GM18519 (cell line): ENCODE measurements at regions not wholly inside any gene's neighbourhood (a gene's known extent, or its start where the extent isn't known, plus 50 kb on each side); places are given as distances from the start of the nearest gene placed in this dataset.

Experiments
- ATAC-seq: cut with Tn5 transposase; IDR thresholded peaks from one replicate; pipeline ENCODE4 v1.9.1; 2021; ENCODE audit warnings: mild to moderate bottlenecking, moderate library complexity; ENCODE audit not compliant: unreplicated experiment, low FRiP score

DNA sequence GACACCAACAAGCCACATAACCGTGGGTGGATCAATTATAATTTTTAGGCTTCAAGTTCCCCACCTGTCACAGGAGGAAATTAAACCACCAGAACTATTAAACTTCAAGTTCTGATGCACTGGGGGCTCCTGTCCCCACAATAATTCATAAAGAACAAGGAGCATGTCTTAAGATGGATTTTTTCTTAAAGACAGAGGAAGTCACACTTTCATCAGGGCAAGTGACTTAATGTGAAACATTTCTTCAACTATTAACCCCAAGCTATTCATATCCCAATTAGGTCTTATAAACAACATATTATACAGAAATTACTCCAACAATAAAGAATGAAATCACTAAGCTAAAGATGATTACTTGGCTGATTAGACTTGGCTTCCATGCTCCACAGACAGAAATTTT, 292.5 kb downstream of the ETAA1 start:
- no peak for ATAC-seq

DNA sequence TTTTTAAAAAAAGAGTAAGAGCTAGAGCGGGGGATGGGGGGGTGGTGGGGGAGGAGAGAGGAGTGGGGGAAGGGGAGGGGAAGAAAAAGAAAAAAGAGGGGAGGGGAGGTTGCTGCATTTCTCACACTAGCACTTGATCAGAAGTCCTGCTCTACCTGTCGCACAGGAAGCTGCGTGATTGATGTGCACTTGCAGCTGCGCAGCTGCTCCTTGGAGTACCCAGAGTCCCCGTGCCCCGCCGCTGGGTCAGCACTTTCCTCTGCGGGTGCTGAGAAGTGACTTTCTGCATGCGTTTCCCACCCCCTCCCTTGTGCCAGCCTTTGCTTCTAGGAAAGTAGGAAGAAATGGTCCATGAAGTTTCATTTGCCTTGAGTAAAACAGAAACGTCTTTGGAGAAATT, 297.3 kb downstream of the ETAA1 start:
- no peak for ATAC-seq

DNA sequence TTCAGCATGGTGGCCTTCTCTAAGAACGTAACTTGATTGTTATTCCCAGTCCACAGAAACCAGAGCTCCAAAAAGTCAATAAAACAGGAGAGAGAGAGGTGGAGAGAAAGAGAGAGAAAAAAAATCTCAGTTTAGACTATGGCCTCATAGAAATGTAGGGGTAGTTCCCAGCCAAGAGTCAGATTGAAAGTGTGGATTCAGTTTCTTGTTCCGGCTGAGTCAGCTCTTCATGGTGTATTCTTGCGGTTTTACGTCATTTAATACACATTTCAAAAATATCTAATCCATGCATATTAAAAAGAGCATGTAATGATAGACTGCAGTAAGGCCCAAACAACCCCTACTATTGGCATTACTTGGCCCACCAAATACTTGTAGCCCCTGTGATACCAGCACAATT, 303.9 kb downstream of the ETAA1 start:
- ATAC-seq, result no peak

DNA sequence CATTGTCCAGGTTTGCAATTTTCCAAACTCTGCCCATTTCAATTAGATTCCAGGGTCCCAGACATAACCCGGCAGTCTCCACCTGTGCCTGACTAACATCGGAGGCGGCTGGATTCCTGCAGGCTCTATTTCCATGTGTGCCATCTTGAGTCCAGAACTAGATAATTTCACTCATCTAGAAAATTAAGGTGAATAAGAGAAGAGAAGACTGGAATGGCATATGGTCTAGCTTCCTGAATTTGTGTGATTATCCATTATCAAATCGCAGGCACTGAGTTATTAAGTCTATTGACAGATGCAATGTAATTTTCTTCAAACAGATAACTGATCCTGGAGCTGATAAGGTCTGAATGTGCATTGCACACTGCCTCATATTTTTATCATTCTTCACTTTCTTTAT, 305.2 kb downstream of the ETAA1 start:
- no peak for ATAC-seq

DNA sequence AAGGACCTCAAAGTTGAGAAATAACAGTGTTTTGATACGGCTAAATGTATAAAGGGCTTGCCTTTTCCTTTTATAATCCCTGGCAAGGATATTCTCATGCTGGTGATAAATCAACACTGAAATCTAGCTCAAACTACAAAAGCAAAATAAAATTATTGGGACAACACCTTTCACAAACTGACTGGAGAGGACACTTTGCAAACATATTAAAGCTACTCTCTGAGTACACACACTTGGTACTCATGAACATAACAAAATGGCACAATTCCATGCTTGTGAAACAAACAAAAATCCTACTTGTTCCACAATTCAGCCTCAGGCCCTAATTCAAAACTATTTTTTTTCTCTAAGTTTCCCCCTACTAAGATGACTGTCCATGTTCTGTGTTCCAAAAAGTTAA, 305.8 kb downstream of the ETAA1 start:
- no peak for ATAC-seq

DNA sequence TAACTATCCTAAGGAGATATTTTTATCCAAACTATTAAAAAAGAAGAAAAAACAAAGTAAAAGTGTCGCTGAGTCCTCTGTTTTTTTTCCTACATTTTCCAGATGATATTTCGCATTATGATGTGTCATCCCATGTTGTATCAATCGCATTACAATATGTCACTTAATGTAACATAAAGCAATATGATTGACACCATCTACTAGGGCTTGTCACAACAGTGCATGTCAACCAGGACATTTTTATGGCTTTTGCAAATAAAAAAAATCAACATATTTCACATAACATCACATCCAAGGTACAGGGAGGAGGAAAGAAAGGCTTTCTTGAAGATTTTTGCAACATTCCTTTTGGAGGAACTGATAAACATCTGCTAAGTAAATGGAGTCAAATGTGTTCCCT, 308.9 kb downstream of the ETAA1 start:
- ATAC-seq, result no peak

DNA sequence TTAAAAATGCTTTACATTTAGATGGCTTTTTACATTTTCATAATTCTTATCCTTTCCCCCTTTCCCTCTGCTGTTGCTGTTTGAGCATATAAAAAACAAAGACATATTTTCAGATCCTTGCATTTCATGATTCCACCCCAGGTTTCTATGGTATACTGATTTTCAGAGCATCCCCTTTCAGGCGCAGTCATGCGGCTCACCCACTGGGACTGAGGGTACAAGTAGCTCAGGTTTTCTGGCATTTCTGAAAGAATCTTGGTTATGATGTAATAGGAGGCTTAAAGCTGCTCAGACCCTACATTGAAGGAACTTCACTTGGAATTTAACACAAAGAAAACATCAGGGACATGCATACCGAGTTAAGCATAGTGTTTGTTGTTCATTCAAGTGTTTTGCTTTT, 310.8 kb downstream of the ETAA1 start:
- ATAC-seq, result no peak

DNA sequence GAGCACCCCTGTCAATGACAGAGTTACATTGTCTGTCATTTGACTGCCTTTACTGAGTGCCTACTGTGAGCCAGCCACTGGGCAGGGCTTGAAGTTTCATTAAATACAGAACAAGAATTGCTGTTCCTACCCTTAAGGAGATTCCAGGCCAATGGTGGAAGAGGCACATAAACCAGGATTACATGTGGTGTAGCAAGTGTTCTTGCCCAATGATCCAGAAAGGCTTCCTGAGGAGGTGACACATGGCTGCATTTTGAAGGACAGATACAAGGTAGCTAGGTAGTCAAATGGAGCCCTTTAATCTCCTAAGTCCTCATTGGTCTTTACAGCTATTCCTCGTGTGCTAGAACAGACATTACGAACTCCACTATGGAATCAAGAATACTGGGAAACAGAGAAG, 312.7 kb downstream of the ETAA1 start:
- no peak for ATAC-seq

DNA sequence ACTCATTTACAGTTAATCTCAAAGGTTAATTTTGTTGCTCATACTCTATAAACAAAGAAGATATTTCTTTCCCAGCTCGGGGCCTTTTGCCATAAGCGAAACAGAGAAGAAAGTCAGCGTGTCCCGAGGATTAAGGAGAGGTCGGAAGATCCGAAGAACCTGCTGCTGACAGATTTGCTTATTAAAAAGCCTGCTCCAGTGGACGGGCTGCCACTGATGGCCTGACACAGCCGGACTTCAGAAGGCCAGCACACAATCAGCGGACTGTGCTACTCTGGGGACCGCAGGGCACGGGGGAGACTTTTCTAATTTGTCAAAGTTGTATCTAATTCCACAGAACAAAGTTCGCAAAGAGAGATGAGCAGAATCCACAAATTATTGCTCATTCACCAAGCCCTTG, 315.4 kb downstream of the ETAA1 start:
- ATAC-seq, result no peak

DNA sequence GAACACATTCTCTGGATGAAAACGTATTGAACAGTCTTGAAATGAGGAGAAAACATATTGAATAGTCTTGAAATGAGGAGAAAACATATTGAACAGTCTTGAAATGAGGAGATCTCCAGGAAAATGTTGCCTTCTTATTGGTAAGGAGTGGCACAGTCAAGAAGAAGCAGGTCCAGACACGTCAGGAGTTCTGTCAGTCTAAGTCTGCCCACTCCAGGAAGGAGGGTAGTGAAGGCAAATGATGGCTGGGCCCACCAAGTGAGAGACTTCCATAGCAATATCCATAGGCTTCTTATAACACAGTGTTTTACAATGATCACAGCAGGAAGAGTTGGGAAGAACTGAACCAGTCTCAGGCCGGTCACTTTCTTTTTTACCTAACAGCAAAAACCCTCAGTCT, 316.2 kb downstream of the ETAA1 start:
- ATAC-seq, result no peak

DNA sequence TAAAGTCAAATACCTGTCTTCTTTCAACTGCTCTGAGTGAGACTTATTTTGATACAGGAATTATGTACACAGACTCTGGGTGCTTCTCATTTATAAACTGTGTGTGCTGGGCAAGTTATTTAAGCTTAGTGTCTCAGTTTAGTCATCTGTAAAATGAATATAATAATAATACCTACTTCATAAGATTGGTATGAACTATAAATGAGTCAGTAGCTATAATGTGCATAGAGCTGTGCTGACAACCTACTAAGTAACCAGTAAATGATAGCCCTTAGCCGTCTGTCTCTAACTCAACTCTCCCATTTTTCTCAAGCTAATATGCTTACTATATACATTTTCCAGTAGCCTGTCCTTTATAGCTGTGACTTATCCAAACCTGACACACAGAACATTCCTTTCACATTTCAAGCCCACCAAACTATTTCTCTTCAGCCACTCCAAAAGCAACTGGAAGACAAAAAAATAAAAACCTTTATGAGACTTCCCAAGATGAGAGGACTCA, 319.8 kb downstream of the ETAA1 start:
- ATAC-seq, result no peak

DNA sequence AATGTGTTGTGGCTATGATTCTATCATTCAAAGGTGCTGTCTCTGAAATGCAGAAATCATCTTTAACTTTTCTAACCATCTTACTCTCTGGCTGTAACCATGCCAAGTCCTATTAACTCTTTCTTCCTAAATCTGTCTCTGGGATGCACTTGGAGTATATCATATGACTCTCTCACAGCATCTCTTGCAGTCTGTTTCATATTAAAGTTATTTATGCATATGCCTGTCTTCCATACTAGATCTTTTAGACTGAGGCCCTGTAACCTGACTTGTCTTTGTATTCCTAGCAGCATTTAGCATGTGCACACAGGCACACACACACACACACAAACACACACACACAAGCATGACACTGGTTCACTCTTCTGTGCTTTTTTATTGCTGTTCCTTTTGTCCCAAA, 320.6 kb downstream of the ETAA1 start:
- no peak for ATAC-seq

DNA sequence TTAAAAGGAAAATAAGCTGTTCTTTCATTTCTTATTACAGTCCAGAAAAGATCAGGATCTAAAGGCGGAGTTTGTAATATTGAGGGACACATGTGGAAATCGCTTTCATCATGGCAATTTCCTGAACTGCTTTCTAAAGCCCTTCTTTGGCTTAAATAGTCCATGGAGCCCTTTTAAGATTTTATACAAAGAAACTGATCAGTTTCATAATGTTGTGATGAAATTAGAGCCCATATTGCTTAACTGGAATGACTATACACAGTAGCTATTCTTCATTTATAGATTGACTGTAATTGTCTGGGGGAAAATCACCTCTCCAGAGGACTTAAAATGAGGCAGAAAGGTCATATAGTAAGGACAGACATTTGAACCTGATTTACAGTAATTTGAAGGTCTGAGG, 322.2 kb downstream of the ETAA1 start:
- ATAC-seq, result no peak

DNA sequence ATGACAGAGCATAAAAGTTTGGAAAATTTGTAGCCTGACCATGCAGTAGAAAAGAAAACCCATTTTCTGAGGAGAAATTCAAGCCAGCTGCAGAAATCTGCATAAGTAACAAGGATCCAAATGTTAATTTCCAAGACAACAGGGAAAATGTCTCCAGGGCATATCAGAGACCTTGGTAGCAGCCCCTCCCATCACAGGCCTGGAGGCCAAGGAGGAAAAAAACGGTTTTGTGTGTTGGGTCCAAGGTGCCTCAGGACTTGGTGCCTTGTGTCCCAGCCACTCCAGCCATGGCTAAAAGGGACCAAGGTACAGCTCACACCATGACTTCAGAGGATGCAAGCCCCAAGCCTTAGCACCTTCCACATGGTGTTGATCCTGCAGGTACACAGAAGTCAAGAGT, 324.4 kb downstream of the ETAA1 start:
- ATAC-seq, result no peak

DNA sequence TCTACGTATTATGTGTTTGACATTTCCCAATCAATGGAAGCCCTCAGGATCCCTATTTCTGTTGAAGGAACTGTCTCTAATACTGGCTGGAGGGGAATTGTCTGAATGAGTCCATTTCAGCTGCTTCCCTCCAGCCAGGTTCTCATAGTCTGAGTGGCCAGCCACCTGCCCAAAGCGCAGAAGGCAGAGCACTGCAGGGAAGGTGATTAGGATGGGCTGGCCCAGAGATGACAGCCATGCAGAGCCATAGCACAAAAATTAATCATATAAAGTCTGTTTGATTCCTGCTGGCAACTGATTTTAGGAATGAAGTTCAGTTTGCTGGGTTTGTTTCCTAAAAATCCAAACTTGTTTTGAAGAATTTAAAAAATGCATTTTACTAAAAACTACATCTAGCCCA, 327.1 kb downstream of the ETAA1 start:
- no peak for ATAC-seq

DNA sequence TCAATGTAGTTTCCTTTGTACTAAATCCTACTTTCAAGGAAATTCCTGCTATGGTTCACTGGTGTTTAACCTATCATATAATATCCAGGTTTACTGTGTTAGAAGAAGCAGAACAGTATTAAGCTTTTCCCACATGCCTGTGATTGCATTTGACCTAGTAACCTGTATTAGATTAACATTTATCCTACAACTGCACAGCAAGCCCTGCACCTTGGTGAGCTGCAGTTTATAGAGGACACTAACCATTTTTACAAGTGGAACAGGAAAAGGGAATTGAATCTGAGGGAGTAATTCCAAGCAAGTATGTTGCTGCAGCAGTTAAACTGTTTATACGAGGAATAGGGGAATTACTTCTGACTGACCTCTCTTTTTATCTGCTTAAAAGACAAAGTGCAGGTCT, 328.6 kb downstream of the ETAA1 start:
- no peak for ATAC-seq

DNA sequence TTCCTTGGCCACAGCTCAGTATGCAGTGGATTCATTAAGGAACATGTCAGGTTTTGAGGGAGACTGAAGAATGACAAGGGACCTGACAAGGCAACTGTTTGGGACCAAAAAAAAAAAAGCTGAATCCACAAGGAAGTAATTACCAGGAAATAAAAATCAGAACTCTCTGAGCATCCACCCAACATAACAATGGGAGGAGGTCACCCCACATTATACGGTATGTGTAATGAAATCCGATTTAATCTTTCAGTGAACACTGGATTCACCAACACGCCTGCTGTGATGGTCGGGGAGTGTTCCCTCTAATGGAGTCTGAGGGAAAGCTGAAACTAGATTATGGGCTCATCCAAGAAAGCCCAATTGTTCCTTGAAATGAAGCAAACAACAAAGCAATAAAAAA, 329.3 kb downstream of the ETAA1 start:
- ATAC-seq, result no peak

DNA sequence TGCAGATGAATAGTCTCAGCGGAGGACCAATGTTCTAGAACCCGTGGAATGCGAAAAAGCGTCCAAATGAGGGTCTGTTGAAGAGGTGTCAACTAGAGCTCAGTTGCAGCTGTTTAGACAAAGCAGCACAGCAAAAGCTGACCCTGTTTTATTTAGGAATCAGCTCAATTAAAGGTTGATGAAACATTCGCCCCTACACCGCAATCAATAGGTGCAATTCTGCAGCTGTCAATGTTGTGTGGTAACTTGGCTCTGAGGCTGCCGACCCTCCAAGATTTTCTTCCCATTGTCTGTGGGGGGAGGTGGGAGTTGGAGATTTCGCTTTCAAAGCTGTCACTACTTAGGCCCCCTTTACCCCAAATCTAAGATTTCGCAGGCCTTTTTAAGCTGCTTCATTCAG, 330.0 kb downstream of the ETAA1 start:
- ATAC-seq, result no peak

DNA sequence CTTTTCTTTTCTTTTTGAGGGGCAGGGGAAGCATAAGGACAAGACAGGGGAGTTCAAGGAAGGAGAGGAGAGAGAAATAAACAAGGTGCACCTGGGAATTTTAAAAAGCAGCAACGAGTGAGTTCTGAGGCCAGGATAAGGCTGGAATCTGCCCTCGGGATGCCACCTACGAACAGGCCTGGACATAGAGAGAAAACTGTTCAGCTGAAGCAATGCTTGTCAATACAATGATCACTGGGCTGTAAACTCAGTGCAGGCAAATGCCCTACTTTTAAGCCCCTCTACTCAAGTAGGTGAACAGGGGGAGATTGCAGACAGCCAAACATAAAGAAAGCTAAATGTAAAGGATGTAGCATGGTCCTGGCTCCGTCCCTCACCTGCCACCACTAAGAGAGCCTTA, 330.5 kb downstream of the ETAA1 start:
- no peak for ATAC-seq

DNA sequence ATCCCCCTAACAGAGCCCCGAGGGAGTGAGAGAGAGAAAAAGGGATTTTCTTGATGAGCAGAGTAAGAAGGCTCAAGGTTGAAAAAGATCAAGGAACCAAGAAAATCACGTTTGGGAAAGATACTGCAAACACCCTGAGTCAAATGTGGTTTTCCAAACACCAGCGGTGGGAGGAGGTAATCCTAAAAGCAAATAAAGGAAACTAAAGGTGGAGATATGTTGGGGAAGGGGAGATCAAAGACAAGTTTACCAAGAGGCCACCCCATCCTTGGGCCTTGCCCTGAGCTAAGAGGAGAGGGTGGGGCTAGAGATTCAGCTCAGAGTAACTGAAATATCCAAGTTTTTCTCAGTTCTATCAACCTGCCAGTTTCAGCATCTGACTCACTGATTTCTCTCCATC, 332.3 kb downstream of the ETAA1 start:
- no peak for ATAC-seq

DNA sequence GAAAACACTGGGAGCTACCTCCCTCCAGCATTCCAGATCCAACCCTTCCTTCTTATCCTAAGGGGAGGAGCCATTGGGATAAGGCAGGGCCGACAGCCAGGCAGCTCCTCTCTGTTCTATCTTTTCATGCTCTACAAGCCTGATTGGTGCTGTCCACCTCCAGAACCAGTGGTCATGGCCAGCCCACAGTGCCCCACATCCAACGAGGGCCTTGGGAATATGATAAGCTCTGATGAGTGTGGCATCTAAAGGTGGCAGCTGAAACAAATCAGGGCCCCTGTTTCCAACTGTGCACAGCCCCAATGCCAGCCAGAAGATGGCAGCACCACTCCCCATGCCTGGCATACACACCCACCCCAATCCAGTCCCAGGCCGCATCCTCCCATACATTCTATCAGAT, 329.3 kb downstream of the C1D start:
- no peak for ATAC-seq

DNA sequence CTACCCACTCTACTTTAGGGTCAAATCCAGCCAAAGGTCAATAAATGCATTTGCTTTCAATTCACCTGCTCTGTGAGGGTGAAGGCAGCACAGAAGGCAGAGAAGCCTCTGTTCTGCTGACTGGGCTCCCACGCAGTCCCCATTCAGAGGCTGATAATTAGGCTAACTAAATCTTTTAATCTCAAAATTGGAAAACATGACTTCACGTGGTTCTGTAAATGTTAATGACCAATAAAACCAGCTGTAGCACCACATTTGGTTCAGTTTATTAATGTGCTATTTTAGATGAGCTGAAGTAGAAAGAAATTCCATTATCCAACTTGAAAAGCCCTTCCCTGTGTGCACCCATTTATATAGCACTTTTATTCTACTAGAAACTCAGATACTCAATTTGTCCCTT, 310.6 kb downstream of the C1D start:
- no peak for ATAC-seq

DNA sequence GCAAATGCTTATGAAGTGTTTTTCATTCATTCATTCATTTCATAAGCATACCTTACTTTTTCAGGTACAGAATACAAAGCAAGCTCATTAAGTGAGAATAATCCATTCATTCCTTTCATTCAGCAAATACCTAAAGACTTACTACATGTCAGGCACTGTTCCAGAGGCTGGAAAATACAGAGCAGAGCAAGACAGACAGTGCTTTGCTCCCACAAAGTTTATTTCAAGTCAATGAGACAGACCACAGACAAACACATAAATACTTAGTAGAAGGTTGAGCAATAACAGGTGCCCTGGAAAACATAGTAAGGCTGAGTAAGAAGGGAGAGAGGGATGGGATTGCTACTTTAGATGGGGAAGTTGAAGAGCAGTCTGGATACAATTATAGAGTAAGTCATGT, 309.8 kb downstream of the C1D start:
- no peak for ATAC-seq
